Endodermal cell (in vitro differentiated cells): ENCODE measurements at regions not wholly inside any gene's neighbourhood (a gene's known extent, or its start where the extent isn't known, plus 50 kb on each side); places are given as distances from the start of the nearest gene placed in this dataset.

ENCODE experiments used
- DNase-seq: peaks from one replicate; pipeline ENCODE4 v3.0.0-alpha.2; 2017
- H3K27ac ChIP-seq: 2 replicates; pipeline ENCODE4 v1.5.1; 2013; ENCODE audit warnings: mild to moderate bottlenecking, low read depth, low read length, moderate library complexity
- H3K27me3 ChIP-seq: 2 replicates; pipeline ENCODE4 v1.6.1; 2013; ENCODE audit warnings: mild to moderate bottlenecking, low read length, moderate library complexity; ENCODE audit not compliant: insufficient read depth, control insufficient read depth, poor library complexity, severe bottlenecking
- H3K36me3 ChIP-seq: 2 replicates; pipeline ENCODE4 v1.7.0; 2013; ENCODE audit warnings: mild to moderate bottlenecking, low read length, moderate library complexity; ENCODE audit not compliant: control insufficient read depth, insufficient read depth
- H3K4me1 ChIP-seq: one replicate; pipeline ENCODE4 v1.7.0; 2013; ENCODE audit warnings: low read length; ENCODE audit not compliant: control insufficient read depth, insufficient read depth
- H3K4me3 ChIP-seq: 2 replicates; pipeline ENCODE4 v1.5.1; 2013; ENCODE audit warnings: mild to moderate bottlenecking, low read length, moderate library complexity
- H3K9ac ChIP-seq: 2 replicates; pipeline ENCODE4 v1.6.1; 2013; ENCODE audit warnings: mild to moderate bottlenecking, low read length, moderate library complexity; ENCODE audit not compliant: poor library complexity, severe bottlenecking; ENCODE audit errors: extremely low read depth
- H3K9me3 ChIP-seq: 2 replicates; pipeline ENCODE4 v1.6.1; 2013; ENCODE audit warnings: mild to moderate bottlenecking, low read length, moderate library complexity; ENCODE audit not compliant: control insufficient read depth
- H3K27ac Mint-ChIP-seq: 2 replicates; pipeline ENCODE4 v1.8.0; 2020; ENCODE audit warnings: mixed read lengths
- H3K27me3 Mint-ChIP-seq: 2 replicates; pipeline ENCODE4 v1.8.0; 2021; ENCODE audit warnings: mild to moderate bottlenecking, mixed read lengths; ENCODE audit not compliant: insufficient read depth
- H3K36me3 Mint-ChIP-seq: 2 replicates; pipeline ENCODE4 v1.8.0; 2020; ENCODE audit warnings: low read depth, mixed read lengths
- H3K4me1 Mint-ChIP-seq: 2 replicates; pipeline ENCODE4 v1.8.0; 2020; ENCODE audit warnings: mixed read lengths
- H3K4me3 Mint-ChIP-seq: 2 replicates; pipeline ENCODE4 v1.8.0; 2020; ENCODE audit warnings: mild to moderate bottlenecking, moderate library complexity, mixed read lengths
- H3K9me3 Mint-ChIP-seq: 2 replicates; pipeline ENCODE4 v1.8.0; 2020; ENCODE audit warnings: mild to moderate bottlenecking, mixed read lengths
- CTCF ChIP-seq: fragments of 200-600 bp; sonication (generic); conservative IDR thresholded peaks from 2 replicates; pipeline ENCODE4 v1.5.0; 2021; ENCODE audit warnings: antibody characterized with exemption, mild to moderate bottlenecking
- WGBS, 2 experiments: methylation state at CpG; one replicate each; pipeline versions ENCODE4 v1.1.5 to v1.1.7; 2013; ENCODE audit warnings: missing lambda C conversion rate in 2 of 2, mixed read lengths in 1 of 2; ENCODE audit not compliant: insufficient coverage in 1 of 2, insufficient read length in 1 of 2; 5-methylcytosine and 5-hydroxymethylcytosine counted together

GRCh38 chr21:15354516-15354915 is 289.7 kb upstream of the NRIP1 start:
- DNase-seq = no peak
- no peak overlapping the region for H3K4me3 ChIP-seq
- H3K36me3 ChIP-seq = no peaks in the 10 kb centered on the region
- H3K36me3 Mint-ChIP-seq = no peaks in the 10 kb centered on the region
- H3K4me1 ChIP-seq = no peaks in the 10 kb centered on the region
- no peaks in the 10 kb centered on the region for H3K9me3 Mint-ChIP-seq
- no peak for TF ChIP-seq CTCF
- H3K9me3 ChIP-seq = no peaks in the 10 kb centered on the region
- H3K27me3 ChIP-seq = no peaks in the 10 kb centered on the region
- no peak overlapping the region for H3K27ac ChIP-seq
- H3K27ac Mint-ChIP-seq = no peak overlapping the region
- 33 to 79% methylated on average over 1 to 3 of the region's 3 CpGs for WGBS, 2 experiments
- H3K9ac ChIP-seq = no peak overlapping the region
- no peaks in the 10 kb centered on the region for H3K4me1 Mint-ChIP-seq
- H3K4me3 Mint-ChIP-seq = no peak overlapping the region
- H3K27me3 Mint-ChIP-seq = no peaks in the 10 kb centered on the region

DNA sequence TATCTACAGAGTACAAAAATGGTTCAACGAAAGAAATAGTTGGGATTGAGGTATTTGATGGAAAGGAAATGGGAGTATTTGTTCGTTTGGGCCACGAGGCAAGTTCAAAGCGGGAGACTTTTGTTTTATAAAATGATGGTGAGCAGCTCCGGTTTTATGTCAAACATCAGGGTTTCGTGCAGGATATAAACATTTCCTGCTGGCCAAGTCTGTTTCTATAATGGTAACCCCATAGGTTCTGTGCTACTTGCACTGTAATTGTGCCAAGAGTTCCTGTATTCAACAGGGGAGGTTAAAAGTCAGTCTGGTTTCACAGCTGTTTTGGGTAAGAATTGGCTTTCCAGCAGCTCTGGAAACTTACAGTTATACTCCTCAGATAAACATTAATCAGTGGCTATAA is 290.3 kb upstream of the NRIP1 start:
- no peak overlapping the region for H3K9ac ChIP-seq
- H3K36me3 Mint-ChIP-seq = no peaks in the 10 kb centered on the region
- no peak overlapping the region for H3K4me3 Mint-ChIP-seq
- DNase-seq = no peak
- no peaks in the 10 kb centered on the region for H3K4me1 ChIP-seq
- H3K27me3 ChIP-seq = no peaks in the 10 kb centered on the region
- no peak overlapping the region for H3K27ac ChIP-seq
- TF ChIP-seq CTCF = no peak
- no peak overlapping the region for H3K27ac Mint-ChIP-seq
- no peaks in the 10 kb centered on the region for H3K4me1 Mint-ChIP-seq
- no peaks in the 10 kb centered on the region for H3K9me3 ChIP-seq
- H3K9me3 Mint-ChIP-seq = no peaks in the 10 kb centered on the region
- no peaks in the 10 kb centered on the region for H3K27me3 Mint-ChIP-seq
- WGBS, 2 experiments = 94 to 96% methylated on average over 6 of the region's 6 CpGs
- no peaks in the 10 kb centered on the region for H3K36me3 ChIP-seq
- no peak overlapping the region for H3K4me3 ChIP-seq

DNA sequence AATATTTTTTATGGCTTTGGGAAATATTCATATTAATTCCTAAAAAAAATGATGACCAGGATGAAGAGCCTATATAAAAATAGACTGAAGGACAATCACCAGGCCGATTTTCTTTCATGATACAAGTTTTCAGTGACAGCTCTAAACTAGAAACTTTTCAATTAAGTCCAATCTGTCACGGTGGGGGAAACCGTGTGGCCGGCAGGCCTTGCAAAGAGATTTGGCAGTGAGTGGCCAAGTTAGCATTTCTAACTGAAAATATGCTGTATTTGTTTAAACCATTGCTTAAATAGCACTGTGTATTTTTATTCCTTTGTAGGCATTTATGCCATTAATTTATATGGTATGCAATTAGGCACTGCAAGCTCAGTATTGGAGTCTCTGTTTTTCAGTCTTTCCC is 294.5 kb upstream of the NRIP1 start:
- H3K27ac Mint-ChIP-seq = no peak overlapping the region

More for the DNA sequence above, 294.5 kb upstream of the NRIP1 start:
- H3K9me3 Mint-ChIP-seq = no peaks in the 10 kb centered on the region
- Histone ChIP-seq H3K4me3 (no peak overlapping the region), H3K27ac (peak overlapping the region; percentile 2), H3K27me3 (no peaks in the 10 kb centered on the region), H3K9ac (no peak overlapping the region), H3K9me3 (peaks cover 3% of the 10 kb centered on the region), H3K36me3 (no peaks in the 10 kb centered on the region), H3K4me1 (no peaks in the 10 kb centered on the region)
- no peak overlapping the region for H3K4me3 Mint-ChIP-seq
- no peak for TF ChIP-seq CTCF
- no peaks in the 10 kb centered on the region for H3K27me3 Mint-ChIP-seq
- no peaks in the 10 kb centered on the region for H3K36me3 Mint-ChIP-seq
- H3K4me1 Mint-ChIP-seq = no peaks in the 10 kb centered on the region
- no peak for DNase-seq
- WGBS, 2 experiments = 75 to 94% methylated on average over 4 of the region's 4 CpGs
